Muscle layer of colon (tissue), 2 donors: ENCODE measurements at regions not wholly inside any gene's neighbourhood (a gene's known extent, or its start where the extent isn't known, plus 50 kb on each side); places are given as distances from the start of the nearest gene placed in this dataset.
"Not testable (repeated sequence)": the region's sequence is repeated elsewhere in the genome, so short reads cannot be mapped to it uniquely, and the experiment has no call there.

Experiments
- H3K27ac ChIP-seq: one replicate; pipeline ENCODE4 v1.7.0; 2013; ENCODE audit warnings: low read depth, mild to moderate bottlenecking, low read length, moderate library complexity
- H3K27me3 ChIP-seq, 2 donors: one replicate each; pipeline ENCODE4 v1.7.0; 2013; ENCODE audit warnings: low read length in 2 of 2, mild to moderate bottlenecking in 2 of 2; ENCODE audit not compliant: insufficient read depth in 2 of 2, control insufficient read depth in 1 of 2
- H3K36me3 ChIP-seq: one replicate; pipeline ENCODE4 v1.7.0; 2013; ENCODE audit warnings: mild to moderate bottlenecking, low read length; ENCODE audit not compliant: insufficient read depth
- H3K4me1 ChIP-seq: one replicate; pipeline ENCODE4 v1.7.0; 2013; ENCODE audit warnings: mild to moderate bottlenecking, low read length; ENCODE audit not compliant: insufficient read depth
- H3K4me3 ChIP-seq, 2 donors: one replicate each; pipeline ENCODE4 v1.7.0; 2013; ENCODE audit warnings: low read length in 2 of 2, low read depth in 1 of 2, mild to moderate bottlenecking in 1 of 2, moderate library complexity in 1 of 2
- H3K9ac ChIP-seq: one replicate; pipeline ENCODE4 v1.7.0; 2013; ENCODE audit warnings: low read length
- H3K9me3 ChIP-seq: one replicate; pipeline ENCODE4 v1.7.0; 2013; ENCODE audit warnings: mild to moderate bottlenecking, low read length
- donor health status: abdominal sarcoma.
- donor health status: Adenocarcinoma of cecum.

- not testable (repeated sequence) for H3K36me3 ChIP-seq, H3K4me3 ChIP-seq, H3K4me1 ChIP-seq, H3K9ac ChIP-seq, H3K27me3 ChIP-seq, H3K27ac ChIP-seq, H3K9me3 ChIP-seq
Observed at GRCh38 chr17:64800987-64801386, 118.3 kb downstream of the LRRC37A3 start.

GRCh38 chr17:64800361-64800895 lies 118.8 kb downstream of the LRRC37A3 start:
- H3K4me3 ChIP-seq, H3K27me3 ChIP-seq, H3K4me1 ChIP-seq, H3K9me3 ChIP-seq, H3K9ac ChIP-seq, H3K27ac ChIP-seq, H3K36me3 ChIP-seq: not testable (repeated sequence)

GRCh38 chr17:64799543-64800188 lies 119.6 kb downstream of the LRRC37A3 start:
- not testable (repeated sequence) for H3K9me3 ChIP-seq, H3K36me3 ChIP-seq, H3K4me1 ChIP-seq, H3K27ac ChIP-seq, H3K27me3 ChIP-seq, H3K9ac ChIP-seq, H3K4me3 ChIP-seq

- H3K4me1 ChIP-seq, H3K27ac ChIP-seq, H3K9ac ChIP-seq, H3K36me3 ChIP-seq, H3K9me3 ChIP-seq, H3K27me3 ChIP-seq, H3K4me3 ChIP-seq: not testable (repeated sequence)
Observed at GRCh38 chr17:64798961-64799360, 120.3 kb downstream of the LRRC37A3 start.

GRCh38 chr17:64798489-64798790 lies 120.8 kb downstream of the LRRC37A3 start:
- H3K27ac ChIP-seq, H3K27me3 ChIP-seq, H3K4me1 ChIP-seq, H3K4me3 ChIP-seq, H3K9me3 ChIP-seq, H3K9ac ChIP-seq, H3K36me3 ChIP-seq: not testable (repeated sequence)

- not testable (repeated sequence) for H3K27ac ChIP-seq, H3K9ac ChIP-seq, H3K27me3 ChIP-seq, H3K9me3 ChIP-seq, H3K36me3 ChIP-seq, H3K4me3 ChIP-seq, H3K4me1 ChIP-seq
Observed at GRCh38 chr17:64797746-64798488, 121.4 kb downstream of the LRRC37A3 start.

GRCh38 chr17:64795342-64795741 lies 123.9 kb downstream of the LRRC37A3 start:
- H3K9ac ChIP-seq, H3K36me3 ChIP-seq, H3K4me1 ChIP-seq, H3K27me3 ChIP-seq, H3K9me3 ChIP-seq, H3K4me3 ChIP-seq, H3K27ac ChIP-seq: not testable (repeated sequence)

GRCh38 chr17:64794548-64795274 lies 124.6 kb downstream of the LRRC37A3 start:
- H3K4me1 ChIP-seq, H3K4me3 ChIP-seq, H3K27ac ChIP-seq, H3K9me3 ChIP-seq, H3K36me3 ChIP-seq, H3K27me3 ChIP-seq, H3K9ac ChIP-seq: not testable (repeated sequence)

- not testable (repeated sequence) for H3K27ac ChIP-seq, H3K9ac ChIP-seq, H3K4me1 ChIP-seq, H3K27me3 ChIP-seq, H3K4me3 ChIP-seq, H3K36me3 ChIP-seq, H3K9me3 ChIP-seq
Observed at GRCh38 chr17:64794113-64794512, 125.2 kb downstream of the LRRC37A3 start.

- not testable (repeated sequence) for H3K9ac ChIP-seq, H3K9me3 ChIP-seq, H3K27ac ChIP-seq, H3K4me1 ChIP-seq, H3K4me3 ChIP-seq, H3K36me3 ChIP-seq, H3K27me3 ChIP-seq
Observed at GRCh38 chr17:64792793-64793575, 126.3 kb downstream of the LRRC37A3 start.

GRCh38 chr17:64792276-64792675 lies 127.0 kb downstream of the LRRC37A3 start:
- not testable (repeated sequence) for H3K9ac ChIP-seq, H3K36me3 ChIP-seq, H3K4me1 ChIP-seq, H3K27me3 ChIP-seq, H3K4me3 ChIP-seq, H3K27ac ChIP-seq, H3K9me3 ChIP-seq
